BLaER1 (cell line): ENCODE measurements at regions not wholly inside any gene's neighbourhood (a gene's known extent, or its start where the extent isn't known, plus 50 kb on each side); places are given as distances from the start of the nearest gene placed in this dataset.

Experiments
- H3K27ac ChIP-seq: shearing (Covaris generic); formaldehyde crosslinking; 2 replicates; pipeline ENCODE4 v1.8.1; 2022
- H3K27me3 ChIP-seq: shearing (Covaris generic); formaldehyde crosslinking; 2 replicates; pipeline ENCODE4 v1.8.1; 2022
- H3K36me3 ChIP-seq: shearing (Covaris generic); formaldehyde crosslinking; 2 replicates; pipeline ENCODE4 v1.8.1; 2022
- H3K4me1 ChIP-seq: shearing (Covaris generic); formaldehyde crosslinking; 2 replicates; pipeline ENCODE4 v1.8.1; 2022
- H3K4me2 ChIP-seq: shearing (Covaris generic); formaldehyde crosslinking; 2 replicates; pipeline ENCODE4 v1.8.1; 2022
- H3K4me3 ChIP-seq: shearing (Covaris generic); formaldehyde crosslinking; 2 replicates; pipeline ENCODE4 v1.8.1; 2022
- H3K9ac ChIP-seq: shearing (Covaris generic); formaldehyde crosslinking; 2 replicates; pipeline ENCODE4 v1.8.1; 2022
- H3K9me3 ChIP-seq: shearing (Covaris generic); formaldehyde crosslinking; 2 replicates; pipeline ENCODE4 v1.8.1; 2022
- H4K20me1 ChIP-seq: shearing (Covaris generic); formaldehyde crosslinking; 2 replicates; pipeline ENCODE4 v1.8.1; 2022
- Cebpa-rat ChIP-seq: shearing (Covaris generic); IDR thresholded peaks from 2 replicates; pipeline ENCODE4 v1.8.1; 2022

DNA sequence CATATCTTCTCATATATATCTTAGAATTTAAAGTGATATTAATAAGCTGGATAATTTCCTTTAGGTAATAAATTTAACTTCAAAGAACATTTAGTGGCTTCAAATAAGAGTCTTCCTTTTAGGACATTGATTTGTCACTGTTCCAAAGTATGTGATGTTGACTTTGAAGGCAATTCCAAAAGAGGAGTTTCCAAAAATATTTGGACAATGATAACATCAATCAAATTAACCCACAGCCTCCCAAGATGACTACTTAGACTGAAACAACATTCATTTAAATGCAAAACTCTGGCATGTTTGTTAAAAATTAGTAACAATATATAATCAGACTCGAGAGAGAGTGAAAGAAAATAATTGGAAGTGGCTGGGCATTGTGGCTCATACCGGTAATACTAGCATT lies 211.1 kb downstream of the OGFRL1 start:
- Histone ChIP-seq H3K27ac (peak overlapping the region; percentile 47; the same call in 1 of the 2 replicates), H4K20me1 (no peaks in the 10 kb centered on the region), H3K36me3 (no peaks in the 10 kb centered on the region), H3K4me2 (peak overlapping the region; percentile 24; the same call in 1 of the 2 replicates), H3K4me1 (peaks cover 49% of the 10 kb centered on the region), H3K4me3 (no peak overlapping the region), H3K9ac (no peak overlapping the region), H3K27me3 (no peaks in the 10 kb centered on the region), H3K9me3 (peaks cover 24% of the 10 kb centered on the region)
- TF ChIP-seq Cebpa-rat, result no peak

DNA sequence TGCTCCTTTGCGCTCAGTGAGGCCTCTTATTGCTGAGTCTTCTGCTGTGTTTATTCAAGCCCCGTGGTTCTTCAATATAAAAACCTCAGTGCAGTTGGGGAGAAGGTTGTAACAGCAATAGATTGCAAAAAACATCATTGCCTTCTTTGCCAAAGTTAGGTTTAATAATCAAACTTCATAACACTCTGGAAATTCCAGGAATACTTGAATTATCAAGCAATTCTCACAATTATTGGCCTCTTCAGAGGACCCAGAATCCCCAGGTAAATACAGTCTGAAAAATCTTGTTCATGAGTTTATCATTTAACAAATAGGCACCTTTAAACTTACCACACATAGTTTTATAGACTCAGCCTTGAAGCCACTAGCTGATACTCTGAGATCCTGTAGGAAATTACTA lies 213.6 kb downstream of the OGFRL1 start:
- Histone ChIP-seq H3K9me3 (peaks cover 34% of the 10 kb centered on the region), H3K4me3 (no peak overlapping the region), H4K20me1 (no peaks in the 10 kb centered on the region), H3K36me3 (no peaks in the 10 kb centered on the region), H3K27ac (no peak overlapping the region), H3K9ac (no peak overlapping the region), H3K27me3 (no peaks in the 10 kb centered on the region), H3K4me1 (peaks cover 30% of the 10 kb centered on the region), H3K4me2 (no peak overlapping the region)
- TF ChIP-seq Cebpa-rat, result no peak

DNA sequence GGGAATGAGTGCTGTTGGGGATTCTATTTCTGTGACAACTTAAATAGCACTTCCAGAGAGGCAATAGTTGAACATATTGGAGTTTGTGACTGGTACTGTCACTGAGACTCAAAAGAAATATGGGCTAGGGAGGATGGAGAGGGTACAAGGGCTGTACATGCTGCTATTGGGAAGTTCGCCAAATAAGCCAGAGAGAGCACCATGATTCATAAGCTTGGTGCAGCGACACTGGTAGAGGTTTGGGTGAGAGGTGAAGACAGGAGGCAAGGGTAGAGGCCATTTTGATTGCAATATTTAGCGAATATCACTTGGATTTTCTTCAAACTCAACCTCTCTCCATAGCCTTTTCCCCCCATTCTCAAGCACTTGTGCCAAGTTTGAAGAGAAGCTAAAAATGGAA lies 214.3 kb downstream of the OGFRL1 start:
- no peaks in the 10 kb centered on the region for H3K36me3 ChIP-seq
- H3K9me3 ChIP-seq, result peaks cover 37% of the 10 kb centered on the region
- no peaks in the 10 kb centered on the region for H4K20me1 ChIP-seq
- no peak overlapping the region for H3K27ac ChIP-seq
- H3K4me3 ChIP-seq, result no peak overlapping the region
- no peak overlapping the region for H3K9ac ChIP-seq
- no peaks in the 10 kb centered on the region for H3K27me3 ChIP-seq
- peaks cover 22% of the 10 kb centered on the region for H3K4me1 ChIP-seq
- no peak overlapping the region for H3K4me2 ChIP-seq
- TF ChIP-seq Cebpa-rat, result no peak

DNA sequence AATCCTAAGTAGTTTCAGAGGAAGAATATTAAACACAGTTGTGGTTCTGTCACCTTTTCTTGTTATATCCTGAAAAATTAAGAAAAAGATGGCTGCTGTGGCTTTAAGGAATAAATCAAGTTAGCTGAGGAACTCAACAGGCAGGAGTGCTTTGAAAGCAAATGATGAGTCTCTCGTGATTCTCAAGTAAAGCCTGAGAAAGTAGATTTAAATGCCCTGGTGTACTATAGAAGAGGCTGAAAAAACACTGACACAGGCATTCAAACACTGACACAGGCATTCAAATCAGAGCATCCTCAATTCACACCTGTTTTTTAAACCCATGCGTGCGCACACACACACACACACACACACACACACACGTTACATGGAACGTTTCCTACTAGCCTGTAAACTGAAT lies 218.6 kb downstream of the OGFRL1 start:
- no peaks in the 10 kb centered on the region for H3K27me3 ChIP-seq
- TF ChIP-seq Cebpa-rat, result no peak
- no peaks in the 10 kb centered on the region for H3K36me3 ChIP-seq
- no peaks in the 10 kb centered on the region for H4K20me1 ChIP-seq
- H3K4me3 ChIP-seq, result no peak overlapping the region
- peaks cover 22% of the 10 kb centered on the region for H3K4me1 ChIP-seq
- no peak overlapping the region for H3K9ac ChIP-seq
- H3K27ac ChIP-seq, result no peak overlapping the region
- H3K4me2 ChIP-seq, result no peak overlapping the region
- H3K9me3 ChIP-seq, result peaks cover 27% of the 10 kb centered on the region

DNA sequence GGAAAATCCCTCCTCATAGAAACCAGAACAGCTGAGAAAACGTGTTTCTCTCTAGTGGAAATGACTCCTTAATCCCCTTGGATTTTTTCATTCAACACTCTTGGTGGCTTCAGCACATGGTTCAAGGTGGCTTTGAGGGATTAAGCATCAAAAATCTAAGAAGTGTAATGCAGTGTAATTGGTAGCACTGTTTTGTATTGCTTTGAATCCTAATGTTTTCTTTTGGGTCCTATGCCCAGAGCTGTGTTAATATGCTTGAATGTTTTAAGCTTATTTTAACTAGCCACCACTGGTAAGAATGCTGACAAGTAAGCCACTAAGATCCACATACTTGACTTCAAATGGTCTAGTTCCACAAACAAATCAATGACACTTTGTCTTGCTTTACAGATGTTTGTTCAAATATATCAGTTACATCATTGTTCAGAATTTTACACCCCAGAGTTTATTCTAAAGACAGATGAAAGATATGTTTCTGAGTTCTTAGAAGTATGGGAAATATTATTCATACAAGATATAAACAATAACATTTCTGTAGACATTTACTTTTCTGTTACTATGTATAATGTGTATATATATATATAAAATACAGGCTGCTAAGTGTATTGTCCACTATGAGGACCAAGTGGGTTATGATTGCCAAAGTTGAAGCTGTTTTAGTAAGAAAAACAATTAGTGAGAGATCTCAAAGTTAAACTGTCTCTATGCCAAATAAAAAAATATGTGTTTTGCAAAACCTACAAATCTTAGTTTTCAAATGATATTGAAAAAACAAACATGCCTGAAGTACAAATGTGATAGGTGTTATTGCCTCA lies 220.8 kb downstream of the OGFRL1 start:
- H3K4me1 ChIP-seq, result peaks cover 22% of the 10 kb centered on the region
- H3K4me2 ChIP-seq, result peak overlapping the region; percentile 29
- no peak overlapping the region for H3K27ac ChIP-seq
- H3K9ac ChIP-seq, result no peak overlapping the region
- no peak overlapping the region for H3K4me3 ChIP-seq
- no peaks in the 10 kb centered on the region for H4K20me1 ChIP-seq
- H3K27me3 ChIP-seq, result no peaks in the 10 kb centered on the region
- TF ChIP-seq Cebpa-rat, result no peak
- peaks cover 15% of the 10 kb centered on the region for H3K9me3 ChIP-seq
- H3K36me3 ChIP-seq, result no peaks in the 10 kb centered on the region

DNA sequence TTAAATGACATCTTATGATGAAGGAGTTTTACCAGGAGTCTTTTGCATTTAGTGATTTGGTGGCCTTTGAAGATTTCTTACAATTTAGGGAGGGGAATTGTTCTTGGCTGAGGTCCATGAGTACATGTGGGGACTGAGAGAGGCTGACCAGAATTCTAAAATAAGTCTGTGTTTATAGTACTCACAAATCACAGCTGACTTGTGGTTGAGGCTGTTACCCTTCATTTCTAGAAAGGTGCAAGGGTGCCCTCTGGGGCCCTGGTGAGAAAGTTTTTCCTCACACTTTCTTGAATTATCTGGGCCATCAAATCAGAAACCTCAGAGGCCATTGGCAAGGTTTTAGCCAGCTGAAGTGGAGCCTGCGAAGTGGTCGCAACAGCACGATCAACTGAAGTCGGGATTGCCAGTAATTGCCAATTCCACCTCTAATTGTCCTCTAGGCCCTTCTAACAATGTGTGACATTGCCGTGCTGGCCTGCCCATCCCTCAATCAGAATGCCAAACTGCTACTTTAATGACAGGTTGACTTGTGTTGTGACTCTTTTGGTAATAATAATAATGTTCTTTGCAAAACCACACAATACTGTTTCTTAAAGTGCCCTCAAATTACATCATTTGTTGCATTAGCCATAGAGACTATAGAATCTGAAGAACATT lies 221.6 kb downstream of the OGFRL1 start:
- peaks cover 8% of the 10 kb centered on the region; the same call in 1 of the 2 replicates for H3K9me3 ChIP-seq
- H3K36me3 ChIP-seq, result no peaks in the 10 kb centered on the region
- H3K4me3 ChIP-seq, result no peak overlapping the region
- H3K27me3 ChIP-seq, result no peaks in the 10 kb centered on the region
- no peak overlapping the region for H3K9ac ChIP-seq
- peaks cover 22% of the 10 kb centered on the region for H3K4me1 ChIP-seq
- peak overlapping the region; percentile 29; the same call in 1 of the 2 replicates for H3K4me2 ChIP-seq
- H4K20me1 ChIP-seq, result no peaks in the 10 kb centered on the region
- TF ChIP-seq Cebpa-rat, result no peak
- H3K27ac ChIP-seq, result no peak overlapping the region

DNA sequence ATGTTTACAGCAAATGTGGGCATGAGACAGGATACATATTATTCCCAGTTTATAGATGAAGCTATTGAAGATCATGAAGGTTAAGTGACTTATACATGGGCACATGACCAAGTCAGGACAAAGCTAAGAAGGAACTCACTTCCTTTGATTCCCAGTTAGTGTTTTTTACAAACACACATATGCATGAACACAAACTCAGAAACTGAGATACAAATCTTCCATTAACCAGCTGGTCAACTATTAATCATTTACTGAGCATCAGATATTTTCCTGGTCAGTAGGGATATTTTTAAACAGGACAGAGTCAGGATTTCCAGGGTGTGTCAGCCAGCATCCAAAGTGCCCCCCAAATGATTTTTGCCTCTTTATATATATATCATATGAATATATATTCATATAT lies 222.2 kb downstream of the OGFRL1 start:
- no peak for TF ChIP-seq Cebpa-rat
- Histone ChIP-seq H3K9me3 (0 out of 2 replicates have a peak, but pooled peaks cover 3% of the 10 kb centered on the region), H3K9ac (no peak overlapping the region), H4K20me1 (no peaks in the 10 kb centered on the region), H3K4me1 (peaks cover 22% of the 10 kb centered on the region), H3K36me3 (no peaks in the 10 kb centered on the region), H3K4me2 (peak overlapping the region; percentile 29; the same call in 1 of the 2 replicates), H3K27ac (no peak overlapping the region), H3K27me3 (no peaks in the 10 kb centered on the region), H3K4me3 (no peak overlapping the region)

DNA sequence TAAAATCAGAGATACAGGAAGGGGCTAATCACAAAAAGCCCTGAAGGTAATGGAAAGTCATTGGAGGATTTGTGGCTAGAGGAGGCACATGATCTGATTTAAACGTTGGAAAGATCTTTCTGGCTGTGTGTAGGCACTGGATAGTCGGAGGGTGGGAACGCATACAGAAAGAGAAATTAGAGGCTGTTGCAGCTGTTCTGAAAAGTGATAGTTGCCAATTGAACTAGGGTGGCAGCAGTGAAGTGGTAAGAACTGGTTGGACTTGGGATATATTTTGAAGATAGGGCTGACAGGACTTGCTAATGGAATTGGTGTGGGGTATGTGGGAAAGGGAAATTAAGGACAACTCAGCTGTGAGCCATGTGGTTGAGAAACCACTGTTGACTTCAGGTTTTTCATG lies 223.6 kb downstream of the OGFRL1 start:
- no peaks in the 10 kb centered on the region for H3K27me3 ChIP-seq
- H3K36me3 ChIP-seq, result no peaks in the 10 kb centered on the region
- H4K20me1 ChIP-seq, result no peaks in the 10 kb centered on the region
- no peak overlapping the region for H3K4me2 ChIP-seq
- H3K27ac ChIP-seq, result no peak overlapping the region
- 0 out of 2 replicates have a peak, but pooled peaks cover 3% of the 10 kb centered on the region for H3K9me3 ChIP-seq
- H3K4me3 ChIP-seq, result no peak overlapping the region
- no peak for TF ChIP-seq Cebpa-rat
- H3K4me1 ChIP-seq, result peaks cover 22% of the 10 kb centered on the region
- no peak overlapping the region for H3K9ac ChIP-seq

DNA sequence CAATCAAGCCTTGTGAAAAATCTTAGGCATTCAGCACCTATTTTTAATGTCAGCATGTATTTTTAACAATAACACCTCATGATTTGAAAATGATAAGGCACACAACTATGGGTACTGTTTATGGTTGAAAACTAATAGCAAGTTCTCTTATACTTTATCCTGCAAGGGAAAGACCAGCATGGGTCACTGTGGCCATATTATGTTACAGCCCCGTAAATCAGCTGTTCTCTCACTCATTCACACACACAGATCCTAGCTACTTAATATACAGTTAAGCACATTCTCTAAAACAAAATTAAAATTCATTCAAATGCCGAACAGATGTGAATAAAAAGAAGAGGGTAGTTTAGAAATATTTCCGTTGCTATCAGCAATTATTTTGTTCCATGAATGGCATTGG lies 224.4 kb downstream of the OGFRL1 start:
- no peak for TF ChIP-seq Cebpa-rat
- H3K4me2 ChIP-seq, result no peak overlapping the region
- no peaks in the 10 kb centered on the region for H3K36me3 ChIP-seq
- no peaks in the 10 kb centered on the region for H3K9me3 ChIP-seq
- no peak overlapping the region for H3K9ac ChIP-seq
- no peak overlapping the region for H3K4me3 ChIP-seq
- no peaks in the 10 kb centered on the region for H3K27me3 ChIP-seq
- no peaks in the 10 kb centered on the region for H4K20me1 ChIP-seq
- H3K27ac ChIP-seq, result no peak overlapping the region
- peaks cover 22% of the 10 kb centered on the region for H3K4me1 ChIP-seq

DNA sequence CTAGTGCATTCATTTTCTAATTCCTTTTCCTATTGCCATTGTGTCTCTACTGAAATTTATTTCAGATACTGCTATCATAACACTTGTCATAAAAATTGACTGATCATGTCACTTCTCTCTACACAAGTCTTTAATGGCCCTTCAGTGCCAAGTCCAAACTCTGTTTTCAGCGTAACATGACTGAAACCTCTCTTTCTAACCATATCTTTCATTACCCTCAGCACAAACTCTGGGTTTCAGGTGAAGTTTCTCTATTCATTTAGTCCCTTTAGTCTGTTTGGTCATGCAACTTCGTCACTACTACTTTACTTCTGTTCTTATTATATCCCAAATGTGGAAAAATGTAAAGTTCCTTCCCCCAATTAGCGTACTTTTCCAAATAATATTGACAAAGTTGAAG lies 234.9 kb downstream of the OGFRL1 start:
- Histone ChIP-seq H3K4me3 (no peak overlapping the region), H3K27ac (no peak overlapping the region)
- TF ChIP-seq Cebpa-rat, result no peak

More for the DNA sequence above, 234.9 kb downstream of the OGFRL1 start:
- H4K20me1 ChIP-seq, result no peaks in the 10 kb centered on the region
- H3K4me1 ChIP-seq, result no peaks in the 10 kb centered on the region
- H3K36me3 ChIP-seq, result no peaks in the 10 kb centered on the region
- H3K9ac ChIP-seq, result no peak overlapping the region
- no peaks in the 10 kb centered on the region for H3K9me3 ChIP-seq
- no peak overlapping the region for H3K4me2 ChIP-seq
- H3K27me3 ChIP-seq, result no peaks in the 10 kb centered on the region
